Central memory CD4-positive, alpha-beta T cell (primary cell): ENCODE measurements at regions not wholly inside any gene's neighbourhood (a gene's known extent, or its start where the extent isn't known, plus 50 kb on each side); places are given as distances from the start of the nearest gene placed in this dataset.

Experiments used
- DNase-seq: peaks from one replicate; pipeline ENCODE4 v3.0.0; 2022

- DNase-seq = no peak
Measured at GRCh38 chr5:152337484-152337883, 67.6 kb downstream of the NMUR2 start.

DNA sequence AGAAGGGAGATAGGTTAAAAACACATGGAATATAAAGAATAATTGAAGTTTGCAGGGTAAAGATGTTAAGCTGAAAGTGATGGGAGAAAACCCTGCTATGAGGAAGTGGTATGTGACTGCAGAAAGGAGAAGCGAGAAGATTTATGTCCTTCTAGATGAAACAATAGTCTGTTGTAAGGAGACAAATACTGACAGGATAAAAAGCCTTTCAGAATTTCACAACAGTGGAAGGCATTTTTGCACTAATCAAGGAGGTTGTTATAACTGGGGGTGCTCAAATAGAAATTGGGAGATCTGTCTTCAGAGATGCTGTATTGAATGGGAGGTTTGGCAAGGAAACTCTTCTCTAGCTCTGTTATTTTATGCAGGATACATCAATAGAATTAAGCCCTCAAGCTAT, 69.6 kb downstream of the NMUR2 start:
- no peak for DNase-seq

GRCh38 chr5:152332716-152333460, 72.2 kb downstream of the NMUR2 start:
- DNase-seq = no peak

- DNase-seq = no peak
Measured at GRCh38 chr5:152331718-152332117, 73.4 kb downstream of the NMUR2 start.

DNA sequence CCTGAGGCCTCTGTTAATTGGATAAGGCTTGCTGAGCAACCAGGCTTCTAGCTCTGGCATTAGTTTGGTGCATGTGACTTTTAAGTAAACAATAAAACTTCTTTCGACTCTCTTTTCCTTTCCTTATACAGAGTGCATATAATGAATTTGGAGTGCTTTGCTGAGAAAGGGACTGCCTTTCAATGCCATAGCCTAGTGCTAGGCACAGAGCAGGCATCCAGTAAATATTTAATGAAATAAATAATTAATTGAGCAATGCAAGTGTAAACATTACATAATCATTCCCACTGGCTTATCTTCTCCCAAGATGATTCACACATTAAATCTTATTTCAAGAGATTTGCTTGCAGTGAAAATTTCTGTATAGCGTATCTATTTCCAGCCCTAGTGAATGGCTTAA, 74.1 kb downstream of the NMUR2 start:
- DNase-seq = no peak

- no peak for DNase-seq
Measured at GRCh38 chr5:152329761-152330283, 75.3 kb downstream of the NMUR2 start.

DNA sequence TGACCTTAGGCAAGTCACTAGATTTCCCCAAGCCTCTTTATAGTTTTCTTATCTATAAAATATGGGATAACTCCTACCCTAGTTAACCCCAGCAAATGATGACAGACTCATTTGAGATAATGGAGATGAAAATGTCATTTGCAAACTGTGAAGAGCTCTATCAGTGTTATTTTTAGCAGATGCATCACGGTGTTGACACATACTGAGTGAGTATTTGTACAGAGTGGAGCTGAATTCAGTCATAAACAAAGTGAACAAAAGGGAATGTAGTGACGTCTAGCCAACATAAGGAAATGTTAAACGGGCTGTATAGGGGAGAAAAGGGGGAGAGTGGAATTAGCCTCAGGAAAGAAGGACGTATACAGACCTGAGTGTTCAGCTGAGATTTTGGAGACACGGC, 75.9 kb downstream of the NMUR2 start:
- no peak for DNase-seq

DNA sequence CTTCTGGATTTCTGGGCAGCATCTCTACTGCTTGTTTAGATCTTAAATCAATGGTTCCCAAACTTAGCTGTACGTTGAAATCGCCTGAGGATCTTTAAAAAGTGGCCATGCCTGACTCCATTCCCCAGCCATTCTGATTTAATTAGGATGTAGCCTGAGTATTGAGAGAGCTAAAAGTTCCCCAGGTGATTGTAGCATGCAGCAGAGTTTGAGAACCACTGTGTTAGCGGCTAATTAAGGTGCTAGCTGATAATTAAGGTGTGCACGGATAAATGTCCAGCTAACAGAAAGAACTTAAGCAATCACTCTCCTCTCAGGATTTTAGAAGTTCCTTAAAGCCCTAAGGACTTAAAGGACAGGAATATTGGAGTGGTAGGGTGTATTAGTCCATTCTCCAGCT, 89.1 kb downstream of the NMUR2 start:
- no peak for DNase-seq

GRCh38 chr5:152314196-152314829, 90.8 kb downstream of the NMUR2 start:
- DNase-seq = no peak

DNA sequence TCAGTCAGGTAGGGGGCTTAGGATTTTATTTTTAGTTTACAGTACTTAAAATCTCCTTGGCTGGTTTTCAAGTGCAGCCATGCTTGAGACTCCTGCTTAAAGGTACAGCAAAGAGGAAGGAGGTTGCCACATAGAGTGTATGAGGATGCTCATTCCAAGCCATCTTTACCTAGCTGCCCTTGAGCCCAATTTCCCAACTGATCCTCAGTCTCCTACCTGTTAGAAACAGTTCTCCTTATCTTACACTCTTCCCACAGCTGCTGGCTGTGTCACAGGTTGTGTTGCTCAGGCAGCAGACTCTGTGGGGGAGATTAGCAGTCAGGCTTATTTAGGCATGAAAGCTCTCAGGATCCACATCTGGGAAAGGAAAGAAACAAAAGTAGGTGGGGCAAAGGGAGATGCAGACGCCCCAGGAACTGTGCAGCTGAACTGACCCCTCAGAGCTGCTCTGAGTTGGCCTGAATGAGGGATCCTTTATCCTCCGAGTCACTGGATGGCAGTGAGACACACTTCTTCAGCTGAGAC, 95.1 kb downstream of the NMUR2 start:
- DNase-seq = no peak

DNA sequence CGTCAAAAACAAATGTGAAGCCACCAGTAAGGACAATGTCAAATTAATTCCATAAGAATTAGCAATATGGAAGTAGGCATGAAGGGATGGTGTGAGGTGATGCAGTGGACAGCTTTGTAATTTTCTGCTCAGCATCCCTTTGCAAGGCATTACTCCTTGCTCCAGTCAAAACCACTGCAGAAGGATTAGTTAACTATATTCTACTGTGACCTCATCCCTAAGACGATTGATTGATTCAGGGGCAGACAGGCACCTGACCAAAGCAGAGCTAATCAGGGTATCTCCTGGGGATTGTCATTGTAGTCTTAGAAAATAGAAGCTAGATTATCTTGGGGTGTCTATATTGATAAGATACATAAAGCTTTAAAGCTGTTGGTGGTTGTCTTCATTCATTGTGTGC, 98.7 kb downstream of the NMUR2 start:
- no peak for DNase-seq

GRCh38 chr5:152305525-152305924, 99.6 kb downstream of the NMUR2 start:
- no peak for DNase-seq

- no peak for DNase-seq
Measured at GRCh38 chr5:152303841-152304240, 101.2 kb downstream of the NMUR2 start.

- DNase-seq = no peak
Measured at GRCh38 chr5:152297866-152298265, 107.2 kb downstream of the NMUR2 start.

GRCh38 chr5:152293189-152293588, 111.9 kb downstream of the NMUR2 start:
- DNase-seq = no peak

DNA sequence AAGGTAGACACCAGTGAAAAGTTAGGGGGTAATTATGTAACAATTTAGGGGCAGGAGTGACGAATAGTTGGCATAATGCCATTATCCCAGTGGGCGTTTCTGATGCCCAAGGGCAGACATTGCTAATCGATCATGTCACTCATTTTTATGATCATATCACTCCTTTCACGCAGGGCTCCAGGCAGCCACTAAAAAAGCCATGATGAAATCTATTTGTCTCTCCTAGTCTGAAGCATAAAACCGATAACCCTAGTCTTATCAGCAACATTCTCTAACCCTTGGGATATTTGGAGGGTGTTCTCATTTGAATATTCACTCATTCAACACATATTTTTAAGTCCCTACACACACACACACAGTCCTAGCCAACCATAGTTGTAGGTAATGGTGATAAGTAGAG, 114.9 kb downstream of the NMUR2 start:
- DNase-seq = no peak

- DNase-seq = no peak
Measured at GRCh38 chr5:152288917-152289595, 116.0 kb downstream of the NMUR2 start.

- no peak for DNase-seq
Measured at GRCh38 chr5:152288499-152288898, 116.6 kb downstream of the NMUR2 start.

- no peak for DNase-seq
Measured at GRCh38 chr5:152285764-152286163, 119.3 kb downstream of the NMUR2 start.

GRCh38 chr5:152282331-152282730, 122.7 kb downstream of the NMUR2 start:
- no peak for DNase-seq

GRCh38 chr5:152277936-152278335, 127.1 kb downstream of the NMUR2 start:
- DNase-seq = no peak

- no peak for DNase-seq
Measured at GRCh38 chr5:152274224-152274623, 130.9 kb downstream of the NMUR2 start.

- no peak for DNase-seq
Measured at GRCh38 chr5:152271420-152271819, 133.7 kb downstream of the NMUR2 start.

- no peak for DNase-seq
Measured at GRCh38 chr5:152270096-152270495, 135.0 kb downstream of the NMUR2 start.
